ENCODE measurements at regions not wholly inside any gene's neighbourhood (a gene's known extent, or its start where the extent isn't known, plus 50 kb on each side); places are given as distances from the start of the nearest gene placed in this dataset.

DNA sequence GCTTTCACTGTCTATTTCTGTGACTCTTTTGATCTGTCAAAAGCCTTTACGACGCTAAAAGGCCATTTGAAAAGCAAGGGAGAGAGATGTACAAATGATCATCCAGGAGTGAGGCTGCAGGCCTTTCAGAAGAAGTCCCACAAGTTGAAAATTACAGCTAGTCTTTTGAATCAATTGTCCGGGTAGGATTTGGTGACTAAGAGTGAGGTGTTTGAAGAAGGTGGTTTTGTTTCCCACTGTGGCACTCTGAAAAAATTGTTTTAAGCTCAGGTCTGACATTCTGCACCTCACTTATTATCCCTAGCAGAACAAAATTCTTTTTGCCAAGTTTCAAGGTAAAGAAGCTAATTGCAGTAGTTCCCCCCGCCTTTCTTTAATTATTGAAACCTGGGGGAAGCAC lies 50.8 kb upstream of the TMEM108 start:
- no peak overlapping the region for H2AFZ ChIP-seq (ENCODE audit: low read length)

GRCh38 chr3:132984181-132984580 lies 54.0 kb upstream of the TMEM108 start:
- no peaks in the 10 kb centered on the region for H3K9me3 ChIP-seq (ENCODE audit: low read depth, low read length)
- peak; percentile 66 for DNase-seq (ENCODE audit: insufficient read length, low spot score, missing footprints)
- TF ChIP-seq CTCF (IDR thresholded peaks at IDR 0.05; ENCODE audit: extremely low read depth, low read depth, low read length): no peak
- no peak overlapping the region for H2AFZ ChIP-seq (ENCODE audit: low read length)
- no peak overlapping the region for H3K4me3 ChIP-seq (ENCODE audit: insufficient read depth, low read length)
- no peaks in the 10 kb centered on the region for H4K20me1 ChIP-seq (ENCODE audit: insufficient read depth, low read length)
- no peaks in the 10 kb centered on the region for H3K36me3 ChIP-seq (ENCODE audit: insufficient read depth, low read length)
- no peak overlapping the region for H3K27ac ChIP-seq (ENCODE audit: low read depth, low read length)
- H3K4me2 ChIP-seq (ENCODE audit: insufficient read depth, low read length): no peak overlapping the region
- H3K27me3 ChIP-seq (ENCODE audit: insufficient read depth, low read length): no peaks in the 10 kb centered on the region
- no peaks in the 10 kb centered on the region for H3K4me1 ChIP-seq (ENCODE audit: insufficient read depth, low read length)
- no peaks in the 10 kb centered on the region for H3K79me2 ChIP-seq (ENCODE audit: insufficient read depth, low read length)

More for the DNA sequence above, 50.8 kb upstream of the TMEM108 start:
- H3K36me3 ChIP-seq (ENCODE audit: insufficient read depth, low read length): no peaks in the 10 kb centered on the region
- no peaks in the 10 kb centered on the region for H3K4me1 ChIP-seq (ENCODE audit: insufficient read depth, low read length)
- DNase-seq (ENCODE audit: insufficient read length, low spot score, missing footprints): no peak
- no peaks in the 10 kb centered on the region for H3K79me2 ChIP-seq (ENCODE audit: insufficient read depth, low read length)
- H3K4me3 ChIP-seq (ENCODE audit: insufficient read depth, low read length): no peak overlapping the region
- H3K27me3 ChIP-seq (ENCODE audit: insufficient read depth, low read length): no peaks in the 10 kb centered on the region
- TF ChIP-seq CTCF (IDR thresholded peaks at IDR 0.05; ENCODE audit: extremely low read depth, low read depth, low read length): no peak
- no peak overlapping the region for H3K4me2 ChIP-seq (ENCODE audit: insufficient read depth, low read length)
- no peaks in the 10 kb centered on the region for H4K20me1 ChIP-seq (ENCODE audit: insufficient read depth, low read length)
- no peaks in the 10 kb centered on the region for H3K9me3 ChIP-seq (ENCODE audit: low read depth, low read length)
- no peak overlapping the region for H3K27ac ChIP-seq (ENCODE audit: low read depth, low read length)

GRCh38 chr3:132983143-132983770 lies 54.9 kb upstream of the TMEM108 start:
- Histone ChIP-seq H3K27ac (ENCODE audit: low read depth, low read length) (no peak overlapping the region), H3K79me2 (ENCODE audit: insufficient read depth, low read length) (no peaks in the 10 kb centered on the region), H3K36me3 (ENCODE audit: insufficient read depth, low read length) (no peaks in the 10 kb centered on the region), H3K27me3 (ENCODE audit: insufficient read depth, low read length) (no peaks in the 10 kb centered on the region), H3K9me3 (ENCODE audit: low read depth, low read length) (no peaks in the 10 kb centered on the region), H2AFZ (ENCODE audit: low read length) (no peak overlapping the region), H3K4me3 (ENCODE audit: insufficient read depth, low read length) (no peak overlapping the region), H3K4me1 (ENCODE audit: insufficient read depth, low read length) (no peaks in the 10 kb centered on the region), H3K4me2 (ENCODE audit: insufficient read depth, low read length) (no peak overlapping the region), H4K20me1 (ENCODE audit: insufficient read depth, low read length) (no peaks in the 10 kb centered on the region)
- TF ChIP-seq CTCF (IDR thresholded peaks at IDR 0.05; ENCODE audit: extremely low read depth, low read depth, low read length): no peak
- no peak for DNase-seq (ENCODE audit: insufficient read length, low spot score, missing footprints)

GRCh38 chr3:132981719-132982118 lies 56.5 kb upstream of the TMEM108 start:
- Histone ChIP-seq H3K9me3 (ENCODE audit: low read depth, low read length) (no peaks in the 10 kb centered on the region), H3K27ac (ENCODE audit: low read depth, low read length) (no peak overlapping the region), H4K20me1 (ENCODE audit: insufficient read depth, low read length) (no peaks in the 10 kb centered on the region), H3K4me3 (ENCODE audit: insufficient read depth, low read length) (no peak overlapping the region), H2AFZ (ENCODE audit: low read length) (no peak overlapping the region), H3K4me1 (ENCODE audit: insufficient read depth, low read length) (no peaks in the 10 kb centered on the region), H3K27me3 (ENCODE audit: insufficient read depth, low read length) (no peaks in the 10 kb centered on the region), H3K36me3 (ENCODE audit: insufficient read depth, low read length) (no peaks in the 10 kb centered on the region), H3K79me2 (ENCODE audit: insufficient read depth, low read length) (no peaks in the 10 kb centered on the region), H3K4me2 (ENCODE audit: insufficient read depth, low read length) (no peak overlapping the region)
- no peak for TF ChIP-seq CTCF (IDR thresholded peaks at IDR 0.05; ENCODE audit: extremely low read depth, low read depth, low read length)
- DNase-seq (ENCODE audit: insufficient read length, low spot score, missing footprints): no peak

Data from osteoblast (primary cell).